ENCODE measurements at regions not wholly inside any gene's neighbourhood (a gene's known extent, or its start where the extent isn't known, plus 50 kb on each side); places are given as distances from the start of the nearest gene placed in this dataset.

GRCh38 chr6:11328613-11329247 lies 96.3 kb upstream of the NEDD9 start:
- no peak overlapping the region for H3K9ac ChIP-seq (ENCODE audit: insufficient read depth in 1 of 2, low read length in 2 of 2)
- 87 to 92% methylated on average over 7 of the region's 7 CpGs for WGBS, 2 donors
- no peak overlapping the region for H3K4me3 ChIP-seq
- TF ChIP-seq CTCF (IDR thresholded peaks at IDR 0.05; ENCODE audit: control extremely low read depth, extremely low read depth), result no peak
- peaks cover 0 to 15% (median 0%) of the 10 kb centered on the region in 5 donors for H3K4me1 ChIP-seq (ENCODE audit: control insufficient read depth in 5 of 5, insufficient read depth in 5 of 5, low read length in 5 of 5)
- H3K27me3 ChIP-seq (ENCODE audit: control insufficient read depth in 3 of 3, insufficient read depth in 3 of 3, low read length in 2 of 3), result no peaks in the 10 kb centered on the region
- peak in 2 of 3 donors; percentile 40 to 42 for DNase-seq
- no peaks in the 10 kb centered on the region for H3K9me3 ChIP-seq (ENCODE audit: control insufficient read depth in 4 of 4, insufficient read depth in 3 of 4, low read length in 3 of 4)
- no peak overlapping the region for H3K27ac ChIP-seq (ENCODE audit: low read depth in 1 of 2, low read length in 1 of 2)
- peaks cover 0 to 2% (median 0%) of the 10 kb centered on the region in 4 donors for H3K36me3 ChIP-seq (ENCODE audit: control insufficient read depth in 4 of 4, insufficient read depth in 4 of 4, low read length in 4 of 4)
- ATAC-seq (ENCODE audit: insufficient read depth, low FRiP score), result no peak

GRCh38 chr6:11327961-11328360 lies 95.5 kb upstream of the NEDD9 start:
- H3K27ac ChIP-seq (ENCODE audit: low read depth in 1 of 2, low read length in 1 of 2), result no peak overlapping the region
- H3K4me3 ChIP-seq, result no peak overlapping the region
- DNase-seq (no peak), ATAC-seq (ENCODE audit: insufficient read depth, low FRiP score) (no peak)
- H3K4me1 ChIP-seq (ENCODE audit: control insufficient read depth in 5 of 5, insufficient read depth in 5 of 5, low read length in 5 of 5), result peaks cover 0 to 15% (median 0%) of the 10 kb centered on the region in 5 donors
- H3K9ac ChIP-seq (ENCODE audit: insufficient read depth in 1 of 2, low read length in 2 of 2), result no peak overlapping the region
- peaks cover 0 to 2% (median 0%) of the 10 kb centered on the region in 4 donors for H3K36me3 ChIP-seq (ENCODE audit: control insufficient read depth in 4 of 4, insufficient read depth in 4 of 4, low read length in 4 of 4)
- WGBS, 2 donors, result 89 to 97% methylated on average over 3 of the region's 3 CpGs
- H3K9me3 ChIP-seq (ENCODE audit: control insufficient read depth in 4 of 4, insufficient read depth in 3 of 4, low read length in 3 of 4), result no peaks in the 10 kb centered on the region
- no peaks in the 10 kb centered on the region for H3K27me3 ChIP-seq (ENCODE audit: control insufficient read depth in 3 of 3, insufficient read depth in 3 of 3, low read length in 2 of 3)
- no peak for TF ChIP-seq CTCF (IDR thresholded peaks at IDR 0.05; ENCODE audit: control extremely low read depth, extremely low read depth)

GRCh38 chr6:11326116-11326515 lies 93.6 kb upstream of the NEDD9 start:
- ATAC-seq (ENCODE audit: insufficient read depth, low FRiP score), result no peak
- 93 to 94% methylated on average over 2 of the region's 2 CpGs for WGBS, 2 donors

More at GRCh38 chr6:11326116-11326515, 93.6 kb upstream of the NEDD9 start:
- Histone ChIP-seq H3K9me3 (ENCODE audit: control insufficient read depth in 4 of 4, insufficient read depth in 3 of 4, low read length in 3 of 4) (no peaks in the 10 kb centered on the region), H3K4me1 (ENCODE audit: control insufficient read depth in 5 of 5, insufficient read depth in 5 of 5, low read length in 5 of 5) (peaks cover 0 to 15% (median 0%) of the 10 kb centered on the region in 5 donors), H3K4me3 (no peak overlapping the region), H3K27ac (ENCODE audit: low read depth in 1 of 2, low read length in 1 of 2) (no peak overlapping the region), H3K9ac (ENCODE audit: insufficient read depth in 1 of 2, low read length in 2 of 2) (no peak overlapping the region), H3K36me3 (ENCODE audit: control insufficient read depth in 4 of 4, insufficient read depth in 4 of 4, low read length in 4 of 4) (peaks cover 0 to 2% (median 0%) of the 10 kb centered on the region in 4 donors), H3K27me3 (ENCODE audit: control insufficient read depth in 3 of 3, insufficient read depth in 3 of 3, low read length in 2 of 3) (no peaks in the 10 kb centered on the region)
- no peak for TF ChIP-seq CTCF (IDR thresholded peaks at IDR 0.05; ENCODE audit: control extremely low read depth, extremely low read depth)
- no peak for DNase-seq
